GM12873 (cell line): ENCODE measurements at regions not wholly inside any gene's neighbourhood (a gene's known extent, or its start where the extent isn't known, plus 50 kb on each side); places are given as distances from the start of the nearest gene placed in this dataset.

Source experiments
- TF ChIP-seq, protein P1 (sequence below): IDR thresholded peaks from 2 replicates; pipeline ENCODE4 v1.5.1; 2012; ENCODE audit warnings: low read depth, mild to moderate bottlenecking, moderate library complexity, low read length, control low read depth; ENCODE audit not compliant: insufficient read depth; ENCODE audit errors: missing control alignments

DNA sequence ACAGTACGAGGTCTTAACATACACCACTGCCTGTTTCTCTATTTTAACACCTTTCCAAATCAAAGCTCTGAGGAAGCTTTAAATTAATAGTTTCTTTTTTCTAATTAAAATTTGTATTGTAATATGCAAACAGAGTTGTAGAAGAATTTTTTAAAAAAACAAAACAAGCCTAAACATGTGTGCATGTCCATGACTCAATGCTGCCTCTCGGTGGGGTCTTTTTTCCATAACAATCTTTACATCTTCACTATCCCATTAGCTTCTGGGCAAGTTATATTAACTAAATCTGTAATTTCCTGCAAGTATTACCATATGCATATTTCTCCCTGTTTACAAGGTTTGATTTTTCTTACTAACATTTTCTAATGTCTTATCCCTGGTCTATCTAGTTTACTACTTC, 143.9 kb upstream of the NAV3 start:
- TF ChIP-seq, protein P1, sequence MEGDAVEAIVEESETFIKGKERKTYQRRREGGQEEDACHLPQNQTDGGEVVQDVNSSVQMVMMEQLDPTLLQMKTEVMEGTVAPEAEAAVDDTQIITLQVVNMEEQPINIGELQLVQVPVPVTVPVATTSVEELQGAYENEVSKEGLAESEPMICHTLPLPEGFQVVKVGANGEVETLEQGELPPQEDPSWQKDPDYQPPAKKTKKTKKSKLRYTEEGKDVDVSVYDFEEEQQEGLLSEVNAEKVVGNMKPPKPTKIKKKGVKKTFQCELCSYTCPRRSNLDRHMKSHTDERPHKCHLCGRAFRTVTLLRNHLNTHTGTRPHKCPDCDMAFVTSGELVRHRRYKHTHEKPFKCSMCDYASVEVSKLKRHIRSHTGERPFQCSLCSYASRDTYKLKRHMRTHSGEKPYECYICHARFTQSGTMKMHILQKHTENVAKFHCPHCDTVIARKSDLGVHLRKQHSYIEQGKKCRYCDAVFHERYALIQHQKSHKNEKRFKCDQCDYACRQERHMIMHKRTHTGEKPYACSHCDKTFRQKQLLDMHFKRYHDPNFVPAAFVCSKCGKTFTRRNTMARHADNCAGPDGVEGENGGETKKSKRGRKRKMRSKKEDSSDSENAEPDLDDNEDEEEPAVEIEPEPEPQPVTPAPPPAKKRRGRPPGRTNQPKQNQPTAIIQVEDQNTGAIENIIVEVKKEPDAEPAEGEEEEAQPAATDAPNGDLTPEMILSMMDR, result no peak

DNA sequence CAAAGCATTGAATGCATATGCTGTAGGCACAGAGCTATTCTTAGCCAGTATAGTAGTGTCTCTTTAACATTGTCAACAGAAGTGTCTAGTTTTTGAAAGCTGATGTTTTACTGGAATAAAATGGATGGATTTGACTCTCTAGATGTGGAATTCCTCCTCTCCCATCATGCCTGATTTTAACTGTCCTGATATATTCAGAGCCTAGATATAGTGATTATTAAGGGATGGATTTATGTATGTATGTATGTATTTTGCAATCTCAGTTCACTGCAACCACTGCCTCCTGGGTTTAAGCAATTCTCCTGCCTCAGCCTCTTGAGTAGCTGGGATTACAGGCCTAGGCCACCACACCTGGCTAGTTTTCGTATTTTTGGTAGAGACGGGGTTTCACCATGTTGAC, 144.8 kb upstream of the NAV3 start:
- TF ChIP-seq, protein P1, result no peak

DNA sequence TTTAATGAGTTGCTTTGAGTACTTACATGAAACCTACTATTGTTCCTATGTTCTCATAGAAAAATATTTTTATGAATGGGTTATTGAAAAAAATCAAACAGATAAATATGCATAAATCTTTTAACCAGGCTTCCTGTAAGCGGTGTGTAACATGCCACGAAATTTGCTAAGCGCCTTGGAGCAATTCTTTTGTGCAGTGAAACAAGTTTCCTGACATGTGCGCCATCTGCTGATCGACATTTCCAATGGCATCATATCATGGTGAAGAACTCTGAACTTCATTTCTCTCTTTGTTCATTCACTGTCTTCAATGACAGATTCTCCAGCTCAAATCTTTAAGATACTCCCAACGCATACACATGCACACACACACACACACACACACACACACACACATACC, 145.6 kb upstream of the NAV3 start:
- TF ChIP-seq, protein P1, result peak; percentile 63

DNA sequence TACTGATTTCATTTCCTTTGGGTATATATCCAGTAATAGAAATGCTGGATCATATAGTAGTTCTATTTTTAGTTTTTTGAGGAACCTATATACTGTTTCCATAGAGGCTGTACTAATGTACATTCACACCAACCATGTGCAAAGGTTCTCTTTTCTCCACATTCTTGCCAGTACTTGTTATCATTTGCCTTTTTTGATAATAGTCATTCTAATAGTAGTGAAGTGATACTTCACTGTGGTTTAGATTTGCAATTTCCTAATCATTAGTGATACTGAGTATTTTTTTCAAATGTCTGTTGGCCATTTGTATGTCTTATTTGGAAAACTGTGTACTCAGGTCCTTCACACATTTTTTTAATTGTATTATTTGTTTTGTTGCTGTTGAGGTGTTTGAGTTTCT, 148.2 kb upstream of the NAV3 start:
- TF ChIP-seq, protein P1, result no peak

- TF ChIP-seq, protein P1, result no peak
These were observed 149.0 kb upstream of the NAV3 start for GRCh38 chr12:77681726-77682125.

- TF ChIP-seq, protein P1, result no peak
These were observed 151.0 kb upstream of the NAV3 start for GRCh38 chr12:77679686-77680085.

- TF ChIP-seq, protein P1, result no peak
These were observed 152.1 kb upstream of the NAV3 start for GRCh38 chr12:77678621-77679020.
